ENCODE measurements at regions not wholly inside any gene's neighbourhood (a gene's known extent, or its start where the extent isn't known, plus 50 kb on each side); places are given as distances from the start of the nearest gene placed in this dataset.

GRCh38 chr6:151186804-151187330, 52.9 kb upstream of the AKAP12 start:
- 14% methylated on average over 2 of the region's 2 CpGs for WGBS (ENCODE audit: low lambda C conversion rate)
- DNase-seq (ENCODE audit: low spot score) (no peak), ATAC-seq (no peak), FAIRE-seq (no peak)
- BruUV-seq (replicated peaks) = no TSS peak
- TF ChIP-seq ZNF768 (CRISPR knock-in tag; IDR thresholded peaks at IDR 0.05) (no peak), ZNF589 (CRISPR knock-in tag; conservative IDR thresholded peaks at IDR 0.05) (no peak), ZNF543 (CRISPR knock-in tag; IDR thresholded peaks at IDR 0.05) (no peak), FOXK2 (IDR thresholded peaks at IDR 0.05) (no peak), CEBPB (IDR thresholded peaks at IDR 0.05; ENCODE audit: borderline replicate concordance, low read depth, low read length) (no peak), TBP (CRISPR knock-in tag; IDR thresholded peaks at IDR 0.05) (no peak), ZNF772 (CRISPR knock-in tag; IDR thresholded peaks at IDR 0.05) (no peak), NCOR1 (IDR thresholded peaks at IDR 0.05; ENCODE audit: borderline replicate concordance, low read length) (no peak), CCDC6 (CRISPR knock-in tag; IDR thresholded peaks at IDR 0.05) (no peak), ZNF580 (CRISPR knock-in tag; IDR thresholded peaks at IDR 0.05; ENCODE audit: borderline replicate concordance, low read depth) (no peak), GPN1 (CRISPR knock-in tag; IDR thresholded peaks at IDR 0.05; ENCODE audit: borderline replicate concordance) (no peak), ZNF746 (CRISPR knock-in tag; IDR thresholded peaks at IDR 0.05) (no peak), ZBTB3 (CRISPR knock-in tag; IDR thresholded peaks at IDR 0.05; ENCODE audit: borderline replicate concordance, low read depth) (no peak), THRA (CRISPR knock-in tag; IDR thresholded peaks at IDR 0.05; ENCODE audit: borderline replicate concordance) (no peak), CBFB (CRISPR knock-in tag; IDR thresholded peaks at IDR 0.05) (no peak), GATA4 (IDR thresholded peaks at IDR 0.05; ENCODE audit: borderline replicate concordance, low read depth) (no peak)
- H3K79me2 ChIP-seq (ENCODE audit: insufficient read depth, low read length) = no peaks in the 10 kb centered on the region
- intact Hi-C loops (cut with micrococcal nuclease; ENCODE audit: unreplicated experiment) = no loop called here
- POLR2A ChIA-PET = no interaction called here
- no peak overlapping the region for H3K9ac ChIP-seq (ENCODE audit: insufficient read depth, low read depth, low read length)
- no peak overlapping the region for H3K4me3 ChIP-seq (replicated peaks in 1 of 3; ENCODE audit: insufficient read depth in 1 of 3, low read depth in 2 of 3, low read length in 3 of 3)
- CTCF ChIA-PET (ENCODE audit: low intra/inter-chr PET ratio, low total read pairs) = no interaction called here
- H3K4me1 ChIP-seq (ENCODE audit: insufficient read depth, low read length) = no peaks in the 10 kb centered on the region; the same call in 1 of the 2 replicates
- H3K36me3 ChIP-seq (replicated peaks in 1 of 2; ENCODE audit: control insufficient read depth in 1 of 2, insufficient read depth in 2 of 2, low read length in 2 of 2) = no peaks in the 10 kb centered on the region
- H3K9me3 ChIP-seq (ENCODE audit: low read length) = no peaks in the 10 kb centered on the region
- no peaks in the 10 kb centered on the region for H4K20me1 ChIP-seq (ENCODE audit: insufficient read depth, low read length)
- H3K4me2 ChIP-seq (ENCODE audit: low read depth, low read length) = no peak overlapping the region
- no peak overlapping the region for H2AFZ ChIP-seq (ENCODE audit: low read length)
- H3K27me3 ChIP-seq (ENCODE audit: control insufficient read depth in 1 of 2, insufficient read depth in 2 of 2, low read length in 2 of 2) = no peaks in the 10 kb centered on the region
- in situ Hi-C loops (cut with HindIII; ENCODE audit: extremely low pct_ligation_motif_present, low pct_unique_long_range_greater_than_20kb) = no loop called here
- no peak overlapping the region for H3K27ac ChIP-seq (ENCODE audit: extremely low read length, insufficient read depth, low read length)

All from HepG2 (cell line).